Parathyroid adenoma (tissue), 2 donors: ENCODE measurements at regions not wholly inside any gene's neighbourhood (a gene's known extent, or its start where the extent isn't known, plus 50 kb on each side); places are given as distances from the start of the nearest gene placed in this dataset.

ENCODE experiments used
- H2AFZ ChIP-seq: fragments of 300-600 bp; sonication (generic); one replicate; pipeline ENCODE4 v1.7.0; 2017; ENCODE audit warnings: antibody characterized with exemption, mild to moderate bottlenecking
- H3K27ac ChIP-seq: fragments of 300-600 bp; sonication (generic); one replicate; pipeline ENCODE4 v1.7.0; 2017
- H3K27me3 ChIP-seq: fragments of 300-600 bp; sonication (generic); one replicate; pipeline ENCODE4 v1.7.0; 2017; ENCODE audit warnings: low read length; ENCODE audit not compliant: control insufficient read depth, insufficient read depth
- H3K36me3 ChIP-seq: fragments of 300-600 bp; sonication (generic); one replicate; pipeline ENCODE4 v1.7.0; 2017; ENCODE audit warnings: low read length; ENCODE audit not compliant: control insufficient read depth, insufficient read depth
- H3K4me1 ChIP-seq: fragments of 300-600 bp; sonication (generic); one replicate; pipeline ENCODE4 v1.7.0; 2017; ENCODE audit warnings: control low read depth
- H3K4me2 ChIP-seq: fragments of 300-600 bp; sonication (generic); one replicate; pipeline ENCODE4 v1.7.0; 2017; ENCODE audit warnings: low read length
- H3K4me3 ChIP-seq: fragments of 300-600 bp; sonication (generic); one replicate; pipeline ENCODE4 v1.7.0; 2017; ENCODE audit warnings: low read depth, low read length
- H3K79me2 ChIP-seq: fragments of 300-600 bp; sonication (generic); one replicate; pipeline ENCODE4 v1.7.0; 2017; ENCODE audit warnings: control low read depth
- H3K9ac ChIP-seq: fragments of 300-600 bp; sonication (generic); one replicate; pipeline ENCODE4 v1.7.0; 2017; ENCODE audit warnings: mild to moderate bottlenecking
- H3K9me3 ChIP-seq: fragments of 300-600 bp; sonication (generic); one replicate; pipeline ENCODE4 v1.7.0; 2017; ENCODE audit warnings: low read length; ENCODE audit not compliant: control insufficient read depth
- TF ChIP-seq, protein P1 (sequence below): fragments of 300-600 bp; sonication (generic); IDR thresholded peaks from one replicate; pipeline ENCODE4 v1.7.0; 2017; ENCODE audit warnings: antibody characterized with exemption, mild to moderate bottlenecking
- donor health status: primary hyperparathyroidism.

- H3K4me2 ChIP-seq: no peak overlapping the region
- H2AFZ ChIP-seq: no peak overlapping the region
- no peak overlapping the region for H3K4me3 ChIP-seq
- H3K4me1 ChIP-seq: no peaks in the 10 kb centered on the region
- no peaks in the 10 kb centered on the region for H3K36me3 ChIP-seq
- TF ChIP-seq, protein P1, sequence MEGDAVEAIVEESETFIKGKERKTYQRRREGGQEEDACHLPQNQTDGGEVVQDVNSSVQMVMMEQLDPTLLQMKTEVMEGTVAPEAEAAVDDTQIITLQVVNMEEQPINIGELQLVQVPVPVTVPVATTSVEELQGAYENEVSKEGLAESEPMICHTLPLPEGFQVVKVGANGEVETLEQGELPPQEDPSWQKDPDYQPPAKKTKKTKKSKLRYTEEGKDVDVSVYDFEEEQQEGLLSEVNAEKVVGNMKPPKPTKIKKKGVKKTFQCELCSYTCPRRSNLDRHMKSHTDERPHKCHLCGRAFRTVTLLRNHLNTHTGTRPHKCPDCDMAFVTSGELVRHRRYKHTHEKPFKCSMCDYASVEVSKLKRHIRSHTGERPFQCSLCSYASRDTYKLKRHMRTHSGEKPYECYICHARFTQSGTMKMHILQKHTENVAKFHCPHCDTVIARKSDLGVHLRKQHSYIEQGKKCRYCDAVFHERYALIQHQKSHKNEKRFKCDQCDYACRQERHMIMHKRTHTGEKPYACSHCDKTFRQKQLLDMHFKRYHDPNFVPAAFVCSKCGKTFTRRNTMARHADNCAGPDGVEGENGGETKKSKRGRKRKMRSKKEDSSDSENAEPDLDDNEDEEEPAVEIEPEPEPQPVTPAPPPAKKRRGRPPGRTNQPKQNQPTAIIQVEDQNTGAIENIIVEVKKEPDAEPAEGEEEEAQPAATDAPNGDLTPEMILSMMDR: no peak
- no peaks in the 10 kb centered on the region for H3K79me2 ChIP-seq
- H3K9me3 ChIP-seq: no peaks in the 10 kb centered on the region
- no peak overlapping the region for H3K27ac ChIP-seq
- H3K9ac ChIP-seq: no peak overlapping the region
- H3K27me3 ChIP-seq: no peaks in the 10 kb centered on the region
Observed at GRCh38 chr10:8591640-8592039, 537.2 kb downstream of the GATA3 start.

GRCh38 chr10:8594176-8594575 is 539.7 kb downstream of the GATA3 start:
- no peak overlapping the region for H3K9ac ChIP-seq
- no peak overlapping the region for H2AFZ ChIP-seq
- no peaks in the 10 kb centered on the region for H3K36me3 ChIP-seq
- TF ChIP-seq, protein P1: no peak
- no peaks in the 10 kb centered on the region for H3K79me2 ChIP-seq
- no peaks in the 10 kb centered on the region for H3K27me3 ChIP-seq
- no peaks in the 10 kb centered on the region for H3K9me3 ChIP-seq
- no peaks in the 10 kb centered on the region for H3K4me1 ChIP-seq
- H3K27ac ChIP-seq: no peak overlapping the region
- no peak overlapping the region for H3K4me3 ChIP-seq
- H3K4me2 ChIP-seq: no peak overlapping the region

GRCh38 chr10:8594711-8595110 is 540.2 kb downstream of the GATA3 start:
- no peak overlapping the region for H2AFZ ChIP-seq
- no peak overlapping the region for H3K27ac ChIP-seq
- H3K4me2 ChIP-seq: no peak overlapping the region
- no peaks in the 10 kb centered on the region for H3K27me3 ChIP-seq
- no peak overlapping the region for H3K9ac ChIP-seq
- H3K4me3 ChIP-seq: no peak overlapping the region
- H3K9me3 ChIP-seq: no peaks in the 10 kb centered on the region
- H3K79me2 ChIP-seq: no peaks in the 10 kb centered on the region
- H3K36me3 ChIP-seq: no peaks in the 10 kb centered on the region
- TF ChIP-seq, protein P1: no peak
- H3K4me1 ChIP-seq: no peaks in the 10 kb centered on the region

DNA sequence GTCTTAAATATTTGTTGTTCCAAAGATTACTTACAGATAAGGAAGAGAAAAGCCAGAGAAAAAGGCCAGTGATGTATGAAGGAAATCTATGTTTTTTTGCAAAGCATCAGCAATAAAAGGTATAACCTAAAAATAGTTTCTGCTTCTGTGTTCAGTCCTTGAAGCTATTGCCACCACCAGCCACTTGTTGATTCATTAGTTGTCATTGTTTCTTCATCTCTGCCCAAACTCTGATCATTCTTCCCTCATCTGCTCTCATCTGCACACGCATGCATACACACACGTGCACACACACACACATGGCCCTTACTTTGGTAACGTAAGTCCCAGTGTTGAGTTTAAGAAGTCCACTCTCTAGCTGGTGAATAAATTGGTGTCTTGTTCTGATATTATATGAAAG is 540.7 kb downstream of the GATA3 start:
- Histone ChIP-seq H3K79me2 (no peaks in the 10 kb centered on the region), H3K4me2 (no peak overlapping the region), H3K27me3 (no peaks in the 10 kb centered on the region), H3K4me1 (no peaks in the 10 kb centered on the region), H2AFZ (no peak overlapping the region), H3K4me3 (no peak overlapping the region), H3K27ac (no peak overlapping the region), H3K9me3 (no peaks in the 10 kb centered on the region), H3K9ac (no peak overlapping the region), H3K36me3 (no peaks in the 10 kb centered on the region)
- TF ChIP-seq, protein P1: no peak

GRCh38 chr10:8596929-8597472 is 542.5 kb downstream of the GATA3 start:
- no peaks in the 10 kb centered on the region for H3K4me1 ChIP-seq
- H3K9ac ChIP-seq: no peak overlapping the region
- no peak overlapping the region for H3K4me3 ChIP-seq
- no peak overlapping the region for H3K4me2 ChIP-seq
- H3K27me3 ChIP-seq: no peaks in the 10 kb centered on the region
- no peak overlapping the region for H2AFZ ChIP-seq
- TF ChIP-seq, protein P1: no peak
- H3K36me3 ChIP-seq: no peaks in the 10 kb centered on the region
- no peaks in the 10 kb centered on the region for H3K79me2 ChIP-seq
- no peak overlapping the region for H3K27ac ChIP-seq
- no peaks in the 10 kb centered on the region for H3K9me3 ChIP-seq
